ENCODE measurements at regions not wholly inside any gene's neighbourhood (a gene's known extent, or its start where the extent isn't known, plus 50 kb on each side); places are given as distances from the start of the nearest gene placed in this dataset.

DNA sequence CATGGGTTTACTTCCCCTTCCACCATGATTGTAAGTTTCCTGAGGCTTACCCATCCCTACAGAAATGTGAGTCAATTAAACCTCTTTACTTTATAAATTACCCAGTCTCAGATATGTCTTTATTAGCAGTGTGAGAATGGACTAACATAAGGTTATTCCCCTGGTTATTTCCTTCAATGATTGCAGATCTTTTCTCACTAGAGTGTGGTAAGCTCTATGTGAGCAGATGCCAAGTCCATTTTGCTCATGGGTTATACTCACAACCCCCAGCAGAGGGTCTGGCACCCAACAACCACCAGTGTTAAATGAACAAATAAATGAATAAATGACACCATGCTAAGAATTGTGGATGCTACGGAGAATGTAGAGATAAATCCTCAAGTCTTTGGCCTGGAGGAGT lies 472.8 kb downstream of the LIG4 start:
- BruUV-seq (replicated peaks) = no TSS peak
- no peak for DNase-seq (ENCODE audit: low read depth, low spot score)
- ATAC-seq = no peak
- Histone ChIP-seq H3K4me2 (ENCODE audit: low read length) (no peak overlapping the region), H3K27ac (ENCODE audit: low read depth, low read length) (no peak overlapping the region), H3K9ac (ENCODE audit: low read length) (no peak overlapping the region), H3K4me1 (ENCODE audit: control insufficient read depth in 1 of 2, insufficient read depth in 2 of 2, low read length in 2 of 2) (no peaks in the 10 kb centered on the region), H4K20me1 (ENCODE audit: insufficient read depth) (no peaks in the 10 kb centered on the region), H3K79me2 (ENCODE audit: insufficient read depth, low read length) (no peaks in the 10 kb centered on the region), H3K27me3 (ENCODE audit: insufficient read depth, low read length) (no peaks in the 10 kb centered on the region), H3K36me3 (ENCODE audit: control insufficient read depth in 1 of 2, insufficient read depth in 2 of 2, low read length in 2 of 2) (no peaks in the 10 kb centered on the region), H3K9me3 (ENCODE audit: control insufficient read depth in 1 of 2, insufficient read depth in 1 of 2, low read depth in 1 of 2, low read length in 2 of 2) (peaks cover 0 to 7% of the 10 kb centered on the region in 2 experiments; a peak in 2 of 4 replicates), H3K9me2 (ENCODE audit: insufficient read depth) (no peaks in the 10 kb centered on the region), H3K4me3 (replicated peaks in 1 of 2; ENCODE audit: low read depth in 1 of 2, low read length in 2 of 2) (no peak overlapping the region), H2AFZ (ENCODE audit: low read depth, low read length, poor library complexity, severe bottlenecking) (no peak overlapping the region)
- POLR2A ChIA-PET = no interaction called here
- RAD21 ChIA-PET (ENCODE audit: low non-redundant PET in 1 of 2, low total read pairs in 2 of 2, uncharacterized antibody in 2 of 2, unreplicated experiment in 2 of 2) = no interaction called here
- intact Hi-C loops (cut with micrococcal nuclease) = no loop called here
- CTCF ChIA-PET = no interaction called here
- TF ChIP-seq, protein P1, sequence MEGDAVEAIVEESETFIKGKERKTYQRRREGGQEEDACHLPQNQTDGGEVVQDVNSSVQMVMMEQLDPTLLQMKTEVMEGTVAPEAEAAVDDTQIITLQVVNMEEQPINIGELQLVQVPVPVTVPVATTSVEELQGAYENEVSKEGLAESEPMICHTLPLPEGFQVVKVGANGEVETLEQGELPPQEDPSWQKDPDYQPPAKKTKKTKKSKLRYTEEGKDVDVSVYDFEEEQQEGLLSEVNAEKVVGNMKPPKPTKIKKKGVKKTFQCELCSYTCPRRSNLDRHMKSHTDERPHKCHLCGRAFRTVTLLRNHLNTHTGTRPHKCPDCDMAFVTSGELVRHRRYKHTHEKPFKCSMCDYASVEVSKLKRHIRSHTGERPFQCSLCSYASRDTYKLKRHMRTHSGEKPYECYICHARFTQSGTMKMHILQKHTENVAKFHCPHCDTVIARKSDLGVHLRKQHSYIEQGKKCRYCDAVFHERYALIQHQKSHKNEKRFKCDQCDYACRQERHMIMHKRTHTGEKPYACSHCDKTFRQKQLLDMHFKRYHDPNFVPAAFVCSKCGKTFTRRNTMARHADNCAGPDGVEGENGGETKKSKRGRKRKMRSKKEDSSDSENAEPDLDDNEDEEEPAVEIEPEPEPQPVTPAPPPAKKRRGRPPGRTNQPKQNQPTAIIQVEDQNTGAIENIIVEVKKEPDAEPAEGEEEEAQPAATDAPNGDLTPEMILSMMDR (IDR thresholded peaks at IDR 0.05 in 2 of 3, conservative IDR thresholded peaks at IDR 0.05 in 1 of 3; ENCODE audit: borderline replicate concordance in 1 of 3, insufficient read depth in 1 of 3, low read depth in 2 of 3, low read length in 2 of 3) = no peak
- TF ChIP-seq POLR2A (IDR thresholded peaks at IDR 0.05; ENCODE audit: borderline replicate concordance, extremely low read depth, insufficient read depth, insufficient read length) (no peak), SRF (IDR thresholded peaks at IDR 0.05; ENCODE audit: low read depth) (no peak), JUND (IDR thresholded peaks at IDR 0.05) (no peak), TCF7L2 (IDR thresholded peaks at IDR 0.05; ENCODE audit: borderline replicate concordance, extremely low read depth, insufficient read depth, insufficient read length) (no peak), FOSL1 (IDR thresholded peaks at IDR 0.05; ENCODE audit: low read depth) (no peak), SIN3A (IDR thresholded peaks at IDR 0.05; ENCODE audit: low read depth) (no peak), ZNF274 (IDR thresholded peaks at IDR 0.05; ENCODE audit: low read depth, low read length) (no peak), CBX3 (IDR thresholded peaks at IDR 0.05; ENCODE audit: low read depth) (no peak), ELF1 (IDR thresholded peaks at IDR 0.05; ENCODE audit: borderline replicate concordance, low read depth) (no peak), EZH2 (IDR thresholded peaks at IDR 0.05) (no peak), POLR2AphosphoS5 (IDR thresholded peaks at IDR 0.05; ENCODE audit: low read depth, low read length) (no peak), ZFX (IDR thresholded peaks at IDR 0.05) (no peak), YY1 (IDR thresholded peaks at IDR 0.05; ENCODE audit: extremely low read depth, insufficient replicate concordance, low read depth, low read length) (no peak), SP1 (IDR thresholded peaks at IDR 0.05; ENCODE audit: low read depth) (no peak), EZH2phosphoT487 (IDR thresholded peaks at IDR 0.05; ENCODE audit: borderline replicate concordance) (no peak), RAD21 (IDR thresholded peaks at IDR 0.05; ENCODE audit: low read depth) (no peak)
- TF ChIP-seq, protein P2, sequence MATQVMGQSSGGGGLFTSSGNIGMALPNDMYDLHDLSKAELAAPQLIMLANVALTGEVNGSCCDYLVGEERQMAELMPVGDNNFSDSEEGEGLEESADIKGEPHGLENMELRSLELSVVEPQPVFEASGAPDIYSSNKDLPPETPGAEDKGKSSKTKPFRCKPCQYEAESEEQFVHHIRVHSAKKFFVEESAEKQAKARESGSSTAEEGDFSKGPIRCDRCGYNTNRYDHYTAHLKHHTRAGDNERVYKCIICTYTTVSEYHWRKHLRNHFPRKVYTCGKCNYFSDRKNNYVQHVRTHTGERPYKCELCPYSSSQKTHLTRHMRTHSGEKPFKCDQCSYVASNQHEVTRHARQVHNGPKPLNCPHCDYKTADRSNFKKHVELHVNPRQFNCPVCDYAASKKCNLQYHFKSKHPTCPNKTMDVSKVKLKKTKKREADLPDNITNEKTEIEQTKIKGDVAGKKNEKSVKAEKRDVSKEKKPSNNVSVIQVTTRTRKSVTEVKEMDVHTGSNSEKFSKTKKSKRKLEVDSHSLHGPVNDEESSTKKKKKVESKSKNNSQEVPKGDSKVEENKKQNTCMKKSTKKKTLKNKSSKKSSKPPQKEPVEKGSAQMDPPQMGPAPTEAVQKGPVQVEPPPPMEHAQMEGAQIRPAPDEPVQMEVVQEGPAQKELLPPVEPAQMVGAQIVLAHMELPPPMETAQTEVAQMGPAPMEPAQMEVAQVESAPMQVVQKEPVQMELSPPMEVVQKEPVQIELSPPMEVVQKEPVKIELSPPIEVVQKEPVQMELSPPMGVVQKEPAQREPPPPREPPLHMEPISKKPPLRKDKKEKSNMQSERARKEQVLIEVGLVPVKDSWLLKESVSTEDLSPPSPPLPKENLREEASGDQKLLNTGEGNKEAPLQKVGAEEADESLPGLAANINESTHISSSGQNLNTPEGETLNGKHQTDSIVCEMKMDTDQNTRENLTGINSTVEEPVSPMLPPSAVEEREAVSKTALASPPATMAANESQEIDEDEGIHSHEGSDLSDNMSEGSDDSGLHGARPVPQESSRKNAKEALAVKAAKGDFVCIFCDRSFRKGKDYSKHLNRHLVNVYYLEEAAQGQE (IDR thresholded peaks at IDR 0.05; ENCODE audit: low read depth) = no peak
- TF ChIP-seq, protein P3, sequence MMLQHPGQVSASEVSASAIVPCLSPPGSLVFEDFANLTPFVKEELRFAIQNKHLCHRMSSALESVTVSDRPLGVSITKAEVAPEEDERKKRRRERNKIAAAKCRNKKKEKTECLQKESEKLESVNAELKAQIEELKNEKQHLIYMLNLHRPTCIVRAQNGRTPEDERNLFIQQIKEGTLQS (IDR thresholded peaks at IDR 0.05) = no peak
- TF ChIP-seq, protein P4, sequence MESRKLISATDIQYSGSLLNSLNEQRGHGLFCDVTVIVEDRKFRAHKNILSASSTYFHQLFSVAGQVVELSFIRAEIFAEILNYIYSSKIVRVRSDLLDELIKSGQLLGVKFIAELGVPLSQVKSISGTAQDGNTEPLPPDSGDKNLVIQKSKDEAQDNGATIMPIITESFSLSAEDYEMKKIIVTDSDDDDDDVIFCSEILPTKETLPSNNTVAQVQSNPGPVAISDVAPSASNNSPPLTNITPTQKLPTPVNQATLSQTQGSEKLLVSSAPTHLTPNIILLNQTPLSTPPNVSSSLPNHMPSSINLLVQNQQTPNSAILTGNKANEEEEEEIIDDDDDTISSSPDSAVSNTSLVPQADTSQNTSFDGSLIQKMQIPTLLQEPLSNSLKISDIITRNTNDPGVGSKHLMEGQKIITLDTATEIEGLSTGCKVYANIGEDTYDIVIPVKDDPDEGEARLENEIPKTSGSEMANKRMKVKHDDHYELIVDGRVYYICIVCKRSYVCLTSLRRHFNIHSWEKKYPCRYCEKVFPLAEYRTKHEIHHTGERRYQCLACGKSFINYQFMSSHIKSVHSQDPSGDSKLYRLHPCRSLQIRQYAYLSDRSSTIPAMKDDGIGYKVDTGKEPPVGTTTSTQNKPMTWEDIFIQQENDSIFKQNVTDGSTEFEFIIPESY (IDR thresholded peaks at IDR 0.05; ENCODE audit: extremely low read depth, insufficient replicate concordance, low read length) = no peak
